B cell (primary cell): ENCODE measurements at regions not wholly inside any gene's neighbourhood (a gene's known extent, or its start where the extent isn't known, plus 50 kb on each side); places are given as distances from the start of the nearest gene placed in this dataset.

Source experiments
- ATAC-seq: fragments of 200-7000 bp; cut with Tn5 transposase; one replicate; pipeline ENCODE4 v1.10.0; 2021; ENCODE audit warnings: low read depth, mild to moderate bottlenecking, moderate number of reproducible peaks, moderate library complexity
- CTCF ChIA-PET: fragments of 350-600 bp; sonication (Branson Sonifier 250); formaldehyde crosslinking; loops from one replicate; lab custom pipeline; 2021; ENCODE audit warnings: antibody characterized with exemption, inconsistent platforms; lab: Charles Lee
- POLR2A ChIA-PET: fragments of 350-600 bp; sonication (Branson Sonifier 250); formaldehyde crosslinking; loops from one replicate; lab custom pipeline; 2021; ENCODE audit warnings: antibody characterized with exemption; lab: Charles Lee
- DNase-seq: peaks from one replicate; pipeline ENCODE4 v3.0.0; 2013
- H2AFZ ChIP-seq: 2 replicates; pipeline ENCODE4 v1.6.1; 2012; ENCODE audit warnings: mild to moderate bottlenecking, low read depth, low read length; ENCODE audit not compliant: insufficient read depth, poor library complexity, severe bottlenecking
- H3K27ac ChIP-seq, 2 donors: 1 replicate in 1 of 2; 2 replicates in 1 of 2; pipeline ENCODE4 v1.5.1; 2012 to 2013; ENCODE audit warnings: low read length in 2 of 2, mild to moderate bottlenecking in 2 of 2, moderate library complexity in 1 of 2
- H3K27me3 ChIP-seq, 4 experiments: fragments of 200-600 bp in 1 of 4; sonication (generic) in 1 of 4; replicated peaks in 1 of 4; 1 replicate in 2 of 4; 2 replicates in 2 of 4; pipeline versions ENCODE4 v1.6.1 to v1.7.0; 2013 to 2016; ENCODE audit warnings: low read length in 3 of 4, mild to moderate bottlenecking in 2 of 4, mixed read lengths in 1 of 4, moderate library complexity in 1 of 4; ENCODE audit not compliant: insufficient read depth in 4 of 4, control insufficient read depth in 3 of 4; ENCODE audit errors: control extremely low read depth in 1 of 4
- H3K36me3 ChIP-seq, 2 experiments: replicated peaks in 1 of 2; 1 replicate in 1 of 2; 2 replicates in 1 of 2; pipeline versions ENCODE4 v1.6.1 to v1.7.1; 2013; ENCODE audit warnings: low read length in 1 of 2; ENCODE audit not compliant: insufficient read depth in 2 of 2, control insufficient read depth in 1 of 2; ENCODE audit errors: control extremely low read depth in 1 of 2, extremely low read depth in 1 of 2
- H3K4me1 ChIP-seq, 2 donors: fragments of 200-600 bp in 1 of 2; sonication (generic) in 1 of 2; 1 replicate in 1 of 2; 2 replicates in 1 of 2; pipeline versions ENCODE4 v1.5.1 to v1.6.1; 2013 to 2017; ENCODE audit warnings: low read length in 2 of 2; ENCODE audit not compliant: control insufficient read depth in 2 of 2, insufficient read depth in 2 of 2
- H3K4me2 ChIP-seq: replicated peaks from 2 replicates; pipeline ENCODE3; 2012; ENCODE audit warnings: mild to moderate bottlenecking, low read depth, low read length; ENCODE audit not compliant: poor library complexity, severe bottlenecking
- H3K4me3 ChIP-seq, 5 experiments: fragments of 200-600 bp in 1 of 5; sonication (generic) in 1 of 5; 1 replicate in 3 of 5; 2 replicates in 2 of 5; pipeline versions ENCODE4 v1.5.1 to v1.7.0; 2011 to 2016; ENCODE audit warnings: low read length in 4 of 5, mild to moderate bottlenecking in 4 of 5, low read depth in 2 of 5, control low read depth in 1 of 5, moderate library complexity in 1 of 5; ENCODE audit not compliant: insufficient read depth in 1 of 5; ENCODE audit errors: control extremely low read depth in 1 of 5, extremely low read depth in 1 of 5
- H3K79me2 ChIP-seq: fragments of 200-600 bp; sonication (generic); one replicate; pipeline ENCODE4 v1.6.0; 2016; ENCODE audit warnings: low read length; ENCODE audit not compliant: control insufficient read depth, insufficient read depth
- H3K9ac ChIP-seq: fragments of 200-600 bp; sonication (generic); 2 replicates; pipeline ENCODE4 v1.6.1; 2017; ENCODE audit warnings: mild to moderate bottlenecking, low read length, moderate library complexity
- H3K9me3 ChIP-seq, 3 donors: one replicate each; pipeline versions ENCODE4 v1.6.1 to v1.7.1; 2013; ENCODE audit warnings: low read length in 2 of 3; ENCODE audit not compliant: control insufficient read depth in 2 of 3, insufficient read depth in 1 of 3; ENCODE audit errors: control extremely low read depth in 1 of 3
- H4K20me1 ChIP-seq: 2 replicates; pipeline ENCODE4 v1.6.0; 2012; ENCODE audit warnings: mild to moderate bottlenecking, low read length; ENCODE audit not compliant: insufficient read depth, control insufficient read depth, poor library complexity, severe bottlenecking
- H3K27ac Mint-ChIP-seq: one replicate; pipeline ENCODE4 v1.8.0; 2021; ENCODE audit warnings: mixed read lengths
- H3K27me3 Mint-ChIP-seq: one replicate; pipeline ENCODE4 v1.8.0; 2021; ENCODE audit warnings: mixed read lengths
- H3K4me1 Mint-ChIP-seq: one replicate; pipeline ENCODE4 v1.8.0; 2021; ENCODE audit warnings: mixed read lengths
- H3K4me3 Mint-ChIP-seq: one replicate; pipeline ENCODE4 v1.8.0; 2021; ENCODE audit warnings: mixed read lengths
- H3K9me3 Mint-ChIP-seq: one replicate; pipeline ENCODE4 v1.8.0; 2022; ENCODE audit warnings: mixed read lengths; ENCODE audit not compliant: insufficient read depth
- CTCF ChIP-seq: fragments of 200-600 bp; IDR thresholded peaks from one replicate; pipeline ENCODE4 v1.8.0; 2022; ENCODE audit warnings: antibody characterized with exemption, mild to moderate bottlenecking
- EZH2 ChIP-seq: IDR thresholded peaks from 2 replicates; pipeline ENCODE4 v1.6.1; 2012; ENCODE audit warnings: borderline replicate concordance, low read depth, mild to moderate bottlenecking, moderate library complexity, low read length; ENCODE audit not compliant: insufficient read depth, poor library complexity, severe bottlenecking
- WGBS: methylation state at CpG from one replicate; pipeline ENCODE4 v1.1.5; 2013; ENCODE audit warnings: missing lambda C conversion rate; ENCODE audit not compliant: insufficient coverage; 5-methylcytosine and 5-hydroxymethylcytosine counted together
- intact Hi-C: fragments of 100-400 bp; cut with micrococcal nuclease; formaldehyde crosslinking; loops from one replicate; pipeline ENCODE4 v1.10.0; 2022

GRCh38 chr21:16033193-16033592, 303.4 kb downstream of the USP25 start:
- H3K36me3 ChIP-seq = no peaks in the 10 kb centered on the region
- H3K9ac ChIP-seq = no peak overlapping the region
- H3K4me1 Mint-ChIP-seq = no peaks in the 10 kb centered on the region
- no peak for DNase-seq
- intact Hi-C loops = no loop called here
- no peaks in the 10 kb centered on the region for H3K79me2 ChIP-seq
- H3K4me2 ChIP-seq = no peak overlapping the region
- ChIA-PET POLR2A (no interaction called here), CTCF (no interaction called here)
- no peak for TF ChIP-seq CTCF
- no peak for TF ChIP-seq EZH2
- H4K20me1 ChIP-seq = no peaks in the 10 kb centered on the region
- no peaks in the 10 kb centered on the region for H3K9me3 Mint-ChIP-seq
- no peak for ATAC-seq
- H3K4me3 ChIP-seq = no peak overlapping the region
- 97% methylated on average over 4 of the region's 4 CpGs for WGBS
- H3K27ac ChIP-seq = no peak overlapping the region
- no peaks in the 10 kb centered on the region for H3K27me3 ChIP-seq
- no peak overlapping the region for H3K27ac Mint-ChIP-seq
- H3K27me3 Mint-ChIP-seq = no peaks in the 10 kb centered on the region
- H2AFZ ChIP-seq = no peak overlapping the region
- H3K9me3 ChIP-seq = no peaks in the 10 kb centered on the region
- no peak overlapping the region for H3K4me3 Mint-ChIP-seq
- H3K4me1 ChIP-seq = no peaks in the 10 kb centered on the region

- H3K4me1 Mint-ChIP-seq = no peaks in the 10 kb centered on the region
- no peak overlapping the region for H3K4me2 ChIP-seq
- H3K4me3 ChIP-seq = no peak overlapping the region
- H3K27ac Mint-ChIP-seq = no peak overlapping the region
- no peaks in the 10 kb centered on the region for H3K4me1 ChIP-seq
- no peak overlapping the region for H3K4me3 Mint-ChIP-seq
- H3K9me3 ChIP-seq = no peaks in the 10 kb centered on the region
- H3K9me3 Mint-ChIP-seq = no peaks in the 10 kb centered on the region
- intact Hi-C loops = no loop called here
- no peaks in the 10 kb centered on the region for H3K36me3 ChIP-seq
- no CpG with 5 or more reads among the region's 1 CpG for WGBS
- H3K27me3 ChIP-seq = no peaks in the 10 kb centered on the region
- H3K9ac ChIP-seq = no peak overlapping the region
- no peak for TF ChIP-seq EZH2
- no peak for TF ChIP-seq CTCF
- no peaks in the 10 kb centered on the region for H3K27me3 Mint-ChIP-seq
- H3K79me2 ChIP-seq = no peaks in the 10 kb centered on the region
- CTCF ChIA-PET = no interaction called here
- H2AFZ ChIP-seq = no peak overlapping the region
- POLR2A ChIA-PET = no interaction called here
- ATAC-seq (no peak), DNase-seq (no peak)
- H4K20me1 ChIP-seq = no peaks in the 10 kb centered on the region
- no peak overlapping the region for H3K27ac ChIP-seq
These were observed 304.8 kb downstream of the USP25 start for GRCh38 chr21:16034446-16035190.
